ENCODE measurements at regions not wholly inside any gene's neighbourhood (a gene's known extent, or its start where the extent isn't known, plus 50 kb on each side); places are given as distances from the start of the nearest gene placed in this dataset.
"Not testable (repeated sequence)": the region's sequence is repeated elsewhere in the genome, so short reads cannot be mapped to it uniquely, and the experiment has no call there.

DNA sequence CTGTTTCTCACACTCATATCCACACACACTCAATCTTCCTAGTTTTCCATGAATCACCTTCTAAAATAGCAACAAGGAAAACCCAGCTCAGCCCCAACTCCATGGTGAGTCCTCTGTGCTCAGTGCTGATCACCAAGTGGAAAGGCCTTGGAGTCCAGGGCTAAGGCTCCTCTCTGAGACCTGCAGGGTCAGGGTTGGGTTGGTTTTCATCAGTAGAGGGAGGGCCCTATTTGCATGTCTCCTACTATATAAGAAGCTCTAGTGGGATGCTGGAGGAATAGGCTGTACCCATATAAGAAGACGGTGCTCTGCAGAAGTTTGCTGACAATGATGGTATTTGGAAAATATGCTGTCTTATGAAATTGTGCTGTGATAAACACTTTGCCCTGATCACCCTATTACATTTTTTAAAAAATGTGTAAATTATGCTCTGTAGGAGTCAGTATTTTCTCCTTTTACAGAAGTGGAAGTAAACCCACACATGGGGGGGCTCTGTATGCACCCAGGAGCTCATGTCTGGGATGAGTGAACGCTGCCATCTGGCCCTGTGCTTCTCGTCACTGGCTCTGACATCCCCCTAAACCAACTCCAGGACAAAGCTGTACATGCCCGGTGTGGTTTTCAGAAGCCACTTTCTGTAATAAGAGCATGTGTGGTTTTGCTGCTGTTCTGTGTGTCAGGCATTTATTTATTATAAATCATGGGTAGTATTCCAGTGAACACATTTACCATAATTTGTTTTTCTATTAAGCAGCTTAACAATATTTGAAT lies 536.3 kb downstream of the TMEM121 start:
- no peak for DNase-seq (ENCODE audit: low read depth)
- H3K36me3 ChIP-seq (ENCODE audit: control insufficient read depth, insufficient read depth, low read length, severe bottlenecking), result no peaks in the 10 kb centered on the region
- no peak overlapping the region for H3K9ac ChIP-seq (ENCODE audit: low read length)
- H3K9me3 ChIP-seq (ENCODE audit: control insufficient read depth, low read length), result no peaks in the 10 kb centered on the region
- H3K4me1 ChIP-seq (ENCODE audit: control insufficient read depth, insufficient read depth, low read length), result no peaks in the 10 kb centered on the region
- no peak overlapping the region for H3K4me3 ChIP-seq (ENCODE audit: low read length)
- H3K27me3 ChIP-seq (replicated peaks; ENCODE audit: control insufficient read depth, insufficient read depth, low read length), result peaks cover 15% of the 10 kb centered on the region

DNA sequence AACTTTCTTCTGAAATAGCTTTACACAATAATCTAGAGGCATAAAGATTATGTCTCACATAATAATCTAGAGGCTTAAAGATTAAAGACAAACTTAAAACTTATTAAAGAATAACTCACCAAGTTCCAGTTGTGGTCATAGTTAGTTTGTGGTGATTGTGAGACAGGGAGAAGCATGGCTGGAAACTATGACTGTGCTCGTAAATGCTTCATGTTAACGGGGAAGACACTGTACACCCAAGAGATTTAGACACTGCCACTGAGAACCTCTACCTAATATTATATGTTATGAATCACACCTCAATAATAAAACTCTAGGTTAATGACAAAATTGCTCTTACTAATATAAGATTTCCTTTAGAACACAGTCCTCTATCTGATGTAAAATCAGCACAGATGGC lies 541.6 kb downstream of the TMEM121 start:
- DNase-seq (ENCODE audit: low read depth), result no peak

DNA sequence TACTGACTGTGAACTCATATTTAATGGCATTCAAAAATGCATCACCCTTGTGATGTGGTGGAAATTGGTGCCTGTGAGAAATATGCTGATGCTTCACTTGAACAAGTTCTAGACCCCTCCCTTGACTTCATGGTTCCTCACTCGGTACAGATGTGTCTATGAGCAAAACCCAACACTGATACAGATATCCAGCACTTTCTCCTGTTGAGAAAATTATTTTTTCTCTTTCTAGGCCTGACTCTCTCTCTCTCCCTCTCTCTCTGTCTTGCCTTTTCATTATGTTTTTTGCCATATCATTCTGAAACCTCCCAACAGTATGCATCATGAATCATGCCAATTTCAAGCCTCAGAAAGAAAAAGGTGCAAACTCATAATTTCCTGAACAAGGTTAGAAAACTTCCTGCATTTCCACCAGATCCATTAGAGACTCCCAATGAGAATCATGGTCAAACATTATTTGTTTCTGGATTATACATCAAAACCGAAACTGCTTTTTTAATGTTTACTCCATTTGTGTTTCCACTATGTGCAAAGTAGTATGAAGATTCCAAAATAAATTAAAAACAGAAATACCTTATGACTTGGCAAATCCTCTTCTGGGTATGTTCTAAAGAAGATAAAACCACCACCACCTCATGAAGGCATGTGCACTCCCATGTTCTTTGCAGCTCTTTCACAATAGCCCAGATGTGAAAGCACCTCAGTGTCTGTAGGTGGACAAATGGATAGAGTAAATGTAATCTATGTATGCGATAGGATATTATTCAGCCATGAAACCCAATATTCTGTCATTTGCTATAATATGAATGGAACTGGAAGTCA lies 543.6 kb downstream of the TMEM121 start:
- no peaks in the 10 kb centered on the region for H3K36me3 ChIP-seq (ENCODE audit: control insufficient read depth, insufficient read depth, low read length, severe bottlenecking)
- DNase-seq (ENCODE audit: low read depth), result no peak
- H3K4me3 ChIP-seq (ENCODE audit: low read length), result no peak overlapping the region
- no peaks in the 10 kb centered on the region for H3K4me1 ChIP-seq (ENCODE audit: control insufficient read depth, insufficient read depth, low read length)
- no peaks in the 10 kb centered on the region for H3K9me3 ChIP-seq (ENCODE audit: control insufficient read depth, low read length)
- no peak overlapping the region for H3K9ac ChIP-seq (ENCODE audit: low read length)
- H3K27me3 ChIP-seq (replicated peaks; ENCODE audit: control insufficient read depth, insufficient read depth, low read length), result no peaks in the 10 kb centered on the region

More for the DNA sequence above, 541.6 kb downstream of the TMEM121 start:
- Histone ChIP-seq H3K27me3 (replicated peaks; ENCODE audit: control insufficient read depth, insufficient read depth, low read length) (no peaks in the 10 kb centered on the region), H3K36me3 (ENCODE audit: control insufficient read depth, insufficient read depth, low read length, severe bottlenecking) (no peaks in the 10 kb centered on the region), H3K9ac (ENCODE audit: low read length) (no peak overlapping the region), H3K9me3 (ENCODE audit: control insufficient read depth, low read length) (no peaks in the 10 kb centered on the region), H3K4me1 (ENCODE audit: control insufficient read depth, insufficient read depth, low read length) (no peaks in the 10 kb centered on the region), H3K4me3 (ENCODE audit: low read length) (no peak overlapping the region)

DNA sequence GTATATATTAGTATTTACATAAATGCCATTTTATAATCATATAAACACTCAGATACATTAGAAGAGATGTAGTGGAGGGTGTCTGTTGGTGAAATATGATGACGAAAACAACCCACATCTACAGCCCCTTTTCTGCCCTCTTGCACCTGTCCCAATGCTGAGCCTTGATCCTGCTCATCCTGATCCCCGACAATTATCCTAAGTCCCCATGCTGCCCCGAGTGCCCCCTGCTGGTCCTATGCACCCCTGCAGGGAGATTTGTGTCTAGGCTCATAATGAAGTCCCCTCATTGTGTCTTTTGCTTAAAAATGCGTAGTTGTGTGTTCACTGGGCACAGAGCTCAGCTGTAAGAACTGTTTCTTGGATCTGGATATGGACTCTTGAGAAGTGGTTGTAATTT lies 554.5 kb downstream of the TMEM121 start:
- H3K36me3 ChIP-seq (ENCODE audit: control insufficient read depth, insufficient read depth, low read length, severe bottlenecking), result no peaks in the 10 kb centered on the region
- DNase-seq (ENCODE audit: low read depth), result no peak
- H3K9me3 ChIP-seq (ENCODE audit: control insufficient read depth, low read length), result no peaks in the 10 kb centered on the region
- no peaks in the 10 kb centered on the region for H3K27me3 ChIP-seq (replicated peaks; ENCODE audit: control insufficient read depth, insufficient read depth, low read length)
- H3K4me3 ChIP-seq (ENCODE audit: low read length), result no peak overlapping the region
- no peak overlapping the region for H3K9ac ChIP-seq (ENCODE audit: low read length)
- H3K4me1 ChIP-seq (ENCODE audit: control insufficient read depth, insufficient read depth, low read length), result no peaks in the 10 kb centered on the region

DNA sequence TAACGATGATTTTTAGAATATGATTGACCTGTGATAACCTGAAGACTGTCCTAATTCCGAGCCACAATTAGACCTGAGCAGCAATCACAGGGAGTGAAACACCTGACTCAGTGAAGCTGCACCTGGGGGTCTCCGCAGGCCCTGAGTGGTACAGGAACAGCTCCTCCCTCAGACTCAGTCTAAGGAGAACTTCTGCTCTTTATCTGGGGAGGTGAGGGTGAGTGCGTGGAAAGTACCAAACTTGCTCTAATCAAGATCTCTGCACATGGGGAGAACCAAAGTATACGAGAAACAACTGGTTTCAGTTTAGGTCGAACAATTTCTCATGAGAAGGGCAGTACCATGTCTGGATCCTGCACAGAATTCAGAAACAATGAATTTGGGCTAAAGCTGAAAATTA lies 555.3 kb downstream of the TMEM121 start:
- H3K4me1 ChIP-seq (ENCODE audit: control insufficient read depth, insufficient read depth, low read length); H3K9me3 ChIP-seq (ENCODE audit: control insufficient read depth, low read length); H3K9ac ChIP-seq (ENCODE audit: low read length); DNase-seq (ENCODE audit: low read depth); H3K4me3 ChIP-seq (ENCODE audit: low read length); H3K27me3 ChIP-seq (replicated peaks; ENCODE audit: control insufficient read depth, insufficient read depth, low read length); H3K36me3 ChIP-seq (ENCODE audit: control insufficient read depth, insufficient read depth, low read length, severe bottlenecking): not testable (repeated sequence)

DNA sequence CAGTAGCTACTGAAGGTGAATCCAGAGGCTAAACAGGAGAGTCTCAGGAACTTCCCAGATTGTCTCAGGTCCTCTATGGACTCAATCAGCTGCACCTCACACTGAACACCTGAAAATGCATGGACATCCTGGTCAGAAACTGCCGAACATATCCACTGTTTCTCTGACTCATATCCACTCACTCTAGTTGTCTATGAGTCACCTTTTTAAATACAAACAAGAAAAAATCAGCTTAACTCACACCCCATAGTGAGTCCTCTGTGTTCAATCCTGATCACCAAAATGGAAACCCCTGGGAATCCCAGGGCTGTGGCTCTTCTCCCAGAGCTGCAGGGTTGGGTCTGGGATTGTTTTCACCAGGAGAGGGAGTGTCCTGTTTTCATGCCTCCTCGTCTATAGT lies 556.7 kb downstream of the TMEM121 start:
- Histone ChIP-seq H3K9ac (ENCODE audit: low read length) (no peak overlapping the region), H3K9me3 (ENCODE audit: control insufficient read depth, low read length) (no peaks in the 10 kb centered on the region), H3K4me1 (ENCODE audit: control insufficient read depth, insufficient read depth, low read length) (no peaks in the 10 kb centered on the region), H3K4me3 (ENCODE audit: low read length) (no peak overlapping the region), H3K27me3 (replicated peaks; ENCODE audit: control insufficient read depth, insufficient read depth, low read length) (no peaks in the 10 kb centered on the region), H3K36me3 (ENCODE audit: control insufficient read depth, insufficient read depth, low read length, severe bottlenecking) (no peaks in the 10 kb centered on the region)
- no peak for DNase-seq (ENCODE audit: low read depth)

DNA sequence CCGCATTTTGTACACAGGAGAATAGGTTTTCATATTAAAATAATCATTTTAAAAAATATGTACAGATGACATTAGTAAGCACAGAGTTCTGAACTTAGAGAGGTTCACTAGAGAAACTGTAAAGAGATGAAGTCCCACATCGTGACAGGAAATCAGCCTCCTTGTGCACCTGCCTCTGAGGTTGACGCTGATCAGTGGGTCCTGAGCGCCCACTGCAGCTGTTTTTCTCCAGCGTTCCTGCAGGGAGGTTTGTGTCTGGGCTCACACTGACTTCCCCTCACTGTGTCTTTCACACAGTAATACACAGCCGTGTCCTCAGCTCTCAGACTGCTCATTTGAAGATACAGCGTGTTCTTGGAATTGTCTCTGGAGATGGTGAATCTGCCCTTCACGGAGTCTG lies 561.5 kb downstream of the TMEM121 start:
- DNase-seq (ENCODE audit: low read depth), result no peak
- Histone ChIP-seq H3K9ac (ENCODE audit: low read length) (no peak overlapping the region), H3K4me3 (ENCODE audit: low read length) (no peak overlapping the region), H3K27me3 (replicated peaks; ENCODE audit: control insufficient read depth, insufficient read depth, low read length) (no peaks in the 10 kb centered on the region), H3K4me1 (ENCODE audit: control insufficient read depth, insufficient read depth, low read length) (no peaks in the 10 kb centered on the region), H3K9me3 (ENCODE audit: control insufficient read depth, low read length) (no peaks in the 10 kb centered on the region), H3K36me3 (ENCODE audit: control insufficient read depth, insufficient read depth, low read length, severe bottlenecking) (no peaks in the 10 kb centered on the region)

DNA sequence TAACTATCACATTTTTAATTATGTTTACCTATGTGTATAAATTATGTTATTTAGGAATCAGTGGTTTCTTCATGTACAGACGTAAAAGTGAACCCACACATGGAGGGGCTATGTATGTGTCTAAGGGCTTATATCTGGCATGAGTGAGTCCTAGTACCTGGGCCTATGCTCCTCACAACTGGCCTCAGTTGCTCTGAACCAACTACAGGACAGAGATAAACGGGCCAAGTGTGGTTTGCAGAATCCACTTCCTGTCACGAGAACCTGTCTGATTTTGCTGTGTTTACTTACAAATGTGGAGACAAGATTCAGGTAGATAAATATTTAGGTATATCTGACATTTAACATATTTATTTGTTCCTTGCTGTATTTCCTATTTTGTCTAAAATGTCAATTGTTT lies 562.5 kb downstream of the TMEM121 start:
- not testable (repeated sequence) for H3K9ac ChIP-seq (ENCODE audit: low read length); H3K4me3 ChIP-seq (ENCODE audit: low read length); H3K36me3 ChIP-seq (ENCODE audit: control insufficient read depth, insufficient read depth, low read length, severe bottlenecking); DNase-seq (ENCODE audit: low read depth); H3K9me3 ChIP-seq (ENCODE audit: control insufficient read depth, low read length); H3K4me1 ChIP-seq (ENCODE audit: control insufficient read depth, insufficient read depth, low read length); H3K27me3 ChIP-seq (replicated peaks; ENCODE audit: control insufficient read depth, insufficient read depth, low read length)

DNA sequence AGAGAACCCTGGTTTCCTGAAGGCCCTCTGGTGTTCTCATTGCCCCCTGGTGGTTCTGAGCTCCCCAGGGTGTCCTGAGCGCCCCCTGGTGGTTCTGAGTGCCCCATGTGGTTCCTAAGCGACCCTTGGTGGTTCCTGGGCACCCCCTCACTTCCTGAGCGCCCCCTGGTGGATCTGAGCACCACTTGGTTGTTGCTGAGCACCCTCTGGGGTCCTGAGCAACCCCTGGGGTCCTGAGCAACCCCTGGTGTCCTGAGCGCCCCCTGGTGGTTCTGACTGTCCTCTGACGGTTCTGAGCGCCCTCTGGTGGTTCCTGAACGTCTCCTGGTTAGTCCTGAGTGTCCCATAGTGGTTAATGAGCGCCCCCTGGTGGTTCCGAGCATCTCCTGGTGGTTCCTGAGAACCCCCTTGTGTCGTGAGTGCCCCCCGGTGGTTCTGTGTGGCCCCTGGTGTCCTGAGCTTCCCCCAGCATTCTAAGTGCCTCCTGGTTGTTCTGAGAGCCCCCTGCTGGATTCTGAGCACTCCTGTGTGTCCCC lies 568.3 kb downstream of the TMEM121 start:
- Histone ChIP-seq H3K4me3 (ENCODE audit: low read length) (no peak overlapping the region), H3K9ac (ENCODE audit: low read length) (no peak overlapping the region), H3K27me3 (replicated peaks; ENCODE audit: control insufficient read depth, insufficient read depth, low read length) (no peaks in the 10 kb centered on the region), H3K9me3 (ENCODE audit: control insufficient read depth, low read length) (no peaks in the 10 kb centered on the region), H3K36me3 (ENCODE audit: control insufficient read depth, insufficient read depth, low read length, severe bottlenecking) (no peaks in the 10 kb centered on the region), H3K4me1 (ENCODE audit: control insufficient read depth, insufficient read depth, low read length) (no peaks in the 10 kb centered on the region)
- no peak for DNase-seq (ENCODE audit: low read depth)

DNA sequence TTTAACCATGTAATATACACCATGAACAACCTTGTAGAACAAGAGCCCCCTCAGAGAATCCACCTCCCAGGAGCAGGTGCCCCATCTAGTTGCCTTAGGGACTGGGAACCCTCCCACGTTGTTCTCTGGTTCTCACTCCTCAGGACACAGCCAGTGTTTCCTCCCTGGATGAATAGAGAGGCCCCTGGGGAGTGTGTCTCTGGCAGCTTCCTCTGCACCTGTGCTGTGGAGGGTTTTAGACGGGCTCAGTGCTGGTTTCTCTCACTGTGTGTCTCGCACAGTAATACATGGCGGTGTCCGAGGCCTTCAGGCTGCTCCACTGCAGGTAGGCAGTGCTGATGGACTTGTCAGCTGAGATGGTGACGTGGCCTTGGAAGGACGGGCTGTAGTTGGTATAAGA lies 581.3 kb downstream of the TMEM121 start:
- Histone ChIP-seq H3K9me3 (ENCODE audit: control insufficient read depth, low read length) (no peaks in the 10 kb centered on the region), H3K4me3 (ENCODE audit: low read length) (no peak overlapping the region), H3K36me3 (ENCODE audit: control insufficient read depth, insufficient read depth, low read length, severe bottlenecking) (no peaks in the 10 kb centered on the region), H3K4me1 (ENCODE audit: control insufficient read depth, insufficient read depth, low read length) (no peaks in the 10 kb centered on the region), H3K27me3 (replicated peaks; ENCODE audit: control insufficient read depth, insufficient read depth, low read length) (no peaks in the 10 kb centered on the region), H3K9ac (ENCODE audit: low read length) (no peak overlapping the region)
- no peak for DNase-seq (ENCODE audit: low read depth)

DNA sequence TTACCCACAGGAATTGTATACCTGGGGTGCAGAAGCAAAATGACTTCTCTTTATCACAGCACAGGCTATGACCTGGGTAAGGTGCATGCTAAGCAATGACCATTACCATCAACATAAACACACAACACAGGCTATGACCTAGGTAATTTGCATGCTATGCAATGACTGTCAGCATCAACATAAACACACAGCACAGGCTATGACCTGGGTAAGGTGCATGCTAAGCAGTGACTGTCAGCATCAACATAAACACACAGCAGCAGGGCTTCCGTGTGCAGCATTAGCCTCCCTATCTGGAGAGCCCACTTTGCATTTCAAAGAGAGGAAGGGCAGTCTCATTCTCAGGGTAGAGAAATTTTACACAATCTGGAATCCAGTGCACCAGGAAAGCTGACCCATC lies 583.0 kb downstream of the TMEM121 start:
- H3K36me3 ChIP-seq (ENCODE audit: control insufficient read depth, insufficient read depth, low read length, severe bottlenecking), result no peaks in the 10 kb centered on the region
- H3K4me1 ChIP-seq (ENCODE audit: control insufficient read depth, insufficient read depth, low read length), result no peaks in the 10 kb centered on the region
- H3K4me3 ChIP-seq (ENCODE audit: low read length), result no peak overlapping the region
- H3K9ac ChIP-seq (ENCODE audit: low read length), result no peak overlapping the region
- no peaks in the 10 kb centered on the region for H3K9me3 ChIP-seq (ENCODE audit: control insufficient read depth, low read length)
- DNase-seq (ENCODE audit: low read depth), result no peak
- no peaks in the 10 kb centered on the region for H3K27me3 ChIP-seq (replicated peaks; ENCODE audit: control insufficient read depth, insufficient read depth, low read length)
